IMR-90 (cell line): ENCODE measurements at regions not wholly inside any gene's neighbourhood (a gene's known extent, or its start where the extent isn't known, plus 50 kb on each side); places are given as distances from the start of the nearest gene placed in this dataset.

ENCODE experiments used
- ATAC-seq: fragments of 200-7000 bp; cut with Tn5 transposase; 2 replicates; pipeline ENCODE4 v1.9.1; 2020; ENCODE audit warnings: low read depth, mild to moderate bottlenecking, moderate library complexity
- BruUV-seq: library from RNA; stranded (reverse); fragments of 400-500 nt; replicated peaks from 2 replicates; lab custom pipeline; 2021; lab: Mats Ljungman, UMichigan
- CTCF ChIA-PET: fragments of 300-600 bp; formaldehyde crosslinking; extraction: SDS; loops from one replicate; lab custom pipeline; 2021; ENCODE audit warnings: antibody characterized with exemption; lab: Yijun Ruan, JAX
- POLR2A ChIA-PET: fragments of 300-600 bp; sonication (Branson Sonifier 250); formaldehyde crosslinking; loops from one replicate; lab custom pipeline; 2022; ENCODE audit warnings: antibody characterized with exemption; ENCODE audit not compliant: unreplicated experiment; lab: Charles Lee
- DNase-seq: peaks from one replicate; pipeline ENCODE4 v3.0.0; 2013
- H2AFZ ChIP-seq: replicated peaks from 2 replicates; pipeline ENCODE3; 2013; ENCODE audit warnings: low read length, mild to moderate bottlenecking; ENCODE audit not compliant: poor library complexity
- H2AK5ac ChIP-seq: 2 replicates; pipeline ENCODE4 v1.6.1; 2013; ENCODE audit warnings: low read depth, low read length, inconsistent platforms
- H2AK9ac ChIP-seq: replicated peaks from 2 replicates; pipeline ENCODE3; 2013; ENCODE audit warnings: mild to moderate bottlenecking, low read depth, low read length, moderate library complexity; ENCODE audit not compliant: poor library complexity
- H2BK120ac ChIP-seq: 2 replicates; pipeline ENCODE4 v1.6.1; 2013; ENCODE audit warnings: low read depth, low read length, inconsistent platforms
- H2BK15ac ChIP-seq: 3 replicates; pipeline ENCODE4 v1.6.1; 2013; ENCODE audit warnings: low read depth, low read length, inconsistent platforms
- H2BK20ac ChIP-seq: 2 replicates; pipeline ENCODE4 v1.6.1; 2013; ENCODE audit warnings: low read depth, mild to moderate bottlenecking, inconsistent platforms, low read length, moderate library complexity
- H2BK5ac ChIP-seq: 2 replicates; pipeline ENCODE4 v1.6.1; 2013; ENCODE audit warnings: mild to moderate bottlenecking, low read depth, low read length, inconsistent platforms; ENCODE audit not compliant: poor library complexity, severe bottlenecking
- H3K14ac ChIP-seq: replicated peaks from 2 replicates; pipeline ENCODE4 v1.6.1; 2013; ENCODE audit warnings: low read depth, low read length, inconsistent platforms
- H3K18ac ChIP-seq: 2 replicates; pipeline ENCODE4 v1.6.1; 2013; ENCODE audit warnings: low read depth, low read length, control low read depth
- H3K23ac ChIP-seq: 2 replicates; pipeline ENCODE4 v1.6.1; 2013; ENCODE audit warnings: low read depth, low read length, inconsistent platforms
- H3K27ac ChIP-seq: 2 replicates; pipeline ENCODE4 v1.5.1; 2013; ENCODE audit warnings: mild to moderate bottlenecking, control low read depth, low read length; ENCODE audit not compliant: insufficient read depth
- H3K27me3 ChIP-seq: 2 replicates; pipeline ENCODE4 v1.6.1; 2013; ENCODE audit warnings: low read length; ENCODE audit not compliant: control insufficient read depth, insufficient read depth
- H3K36me3 ChIP-seq: 2 replicates; pipeline ENCODE4 v1.6.1; 2013; ENCODE audit warnings: low read length, mixed read lengths; ENCODE audit not compliant: control insufficient read depth, insufficient read depth
- H3K4ac ChIP-seq: 2 replicates; pipeline ENCODE4 v1.6.1; 2013; ENCODE audit warnings: low read depth, low read length, inconsistent platforms
- H3K4me1 ChIP-seq: 2 replicates; pipeline ENCODE4 v1.6.1; 2013; ENCODE audit warnings: low read length, mixed read lengths; ENCODE audit not compliant: control insufficient read depth, insufficient read depth
- H3K4me2 ChIP-seq: 2 replicates; pipeline ENCODE4 v1.6.1; 2013; ENCODE audit warnings: low read depth, mild to moderate bottlenecking, control low read depth, low read length, moderate library complexity
- H3K4me3 ChIP-seq: 2 replicates; pipeline ENCODE4 v1.5.1; 2013; ENCODE audit warnings: low read depth, mild to moderate bottlenecking, control low read depth, low read length, moderate library complexity; ENCODE audit not compliant: insufficient read depth
- H3K56ac ChIP-seq: 2 replicates; pipeline ENCODE4 v1.6.1; 2013; ENCODE audit warnings: low read length, inconsistent platforms; ENCODE audit not compliant: insufficient read depth; ENCODE audit errors: extremely low read depth
- H3K79me1 ChIP-seq, 2 experiments: 2 replicates each; pipeline ENCODE4 v1.6.1; 2013; ENCODE audit warnings: low read length in 2 of 2, inconsistent platforms in 1 of 2, low read depth in 1 of 2
- H3K9ac ChIP-seq: 2 replicates; pipeline ENCODE4 v1.6.1; 2013; ENCODE audit warnings: low read depth, low read length, control low read depth
- H3K9me1 ChIP-seq: 2 replicates; pipeline ENCODE4 v1.6.1; 2013; ENCODE audit warnings: low read length, inconsistent platforms; ENCODE audit not compliant: insufficient read depth
- H3K9me3 ChIP-seq: 2 replicates; pipeline ENCODE4 v1.6.1; 2013; ENCODE audit warnings: low read length; ENCODE audit not compliant: control insufficient read depth, insufficient read depth
- H4K20me1 ChIP-seq: 2 replicates; pipeline ENCODE4 v1.6.1; 2013; ENCODE audit warnings: low read length, inconsistent platforms; ENCODE audit not compliant: insufficient read depth
- H4K5ac ChIP-seq: 2 replicates; pipeline ENCODE4 v1.6.1; 2013; ENCODE audit warnings: mild to moderate bottlenecking, low read depth, low read length, control low read depth
- H4K8ac ChIP-seq, 2 experiments: 2 replicates each; pipeline ENCODE4 v1.6.1; 2013; ENCODE audit warnings: low read depth in 2 of 2, low read length in 2 of 2, control low read depth in 1 of 2, inconsistent platforms in 1 of 2
- H4K91ac ChIP-seq: 2 replicates; pipeline ENCODE4 v1.6.1; 2013; ENCODE audit warnings: low read depth, low read length, inconsistent platforms; ENCODE audit not compliant: insufficient read depth
- BHLHE40 ChIP-seq: fragments of 150-350 bp; IDR thresholded peaks from 2 replicates; pipeline ENCODE4 v1.6.1; 2016; ENCODE audit warnings: mild to moderate bottlenecking, low read depth, low read length
- CEBPB ChIP-seq: IDR thresholded peaks from 2 replicates; pipeline ENCODE4 v1.6.1; 2012; ENCODE audit warnings: low read depth, low read length, improper control_type of control experiment
- ELK1 ChIP-seq: fragments of 150-350 bp; IDR thresholded peaks from 2 replicates; pipeline ENCODE4 v1.6.1; 2016; ENCODE audit warnings: low read depth, mild to moderate bottlenecking, low read length, moderate library complexity, borderline replicate concordance
- FOS ChIP-seq: fragments of 150-350 bp; IDR thresholded peaks from 2 replicates; pipeline ENCODE4 v1.6.1; 2016; ENCODE audit warnings: low read depth, low read length
- MAZ ChIP-seq: IDR thresholded peaks from 2 replicates; pipeline ENCODE4 v1.6.1; 2012; ENCODE audit warnings: low read depth, mild to moderate bottlenecking, low read length, improper control_type of control experiment, moderate library complexity, borderline replicate concordance
- NFE2L2 ChIP-seq: fragments of 150-350 bp; IDR thresholded peaks from 2 replicates; pipeline ENCODE4 v1.6.1; 2016; ENCODE audit warnings: low read depth, mild to moderate bottlenecking, low read length
- RFX5 ChIP-seq: IDR thresholded peaks from 2 replicates; pipeline ENCODE4 v1.8.0; 2012; ENCODE audit warnings: low read depth, mild to moderate bottlenecking, low read length, moderate library complexity
- USF2 ChIP-seq: fragments of 150-350 bp; IDR thresholded peaks from 2 replicates; pipeline ENCODE4 v1.6.1; 2017; ENCODE audit warnings: mild to moderate bottlenecking, antibody characterized with exemption, low read length, low read depth
- WGBS, 2 experiments: methylation state at CpG; one replicate each; pipeline versions ENCODE4 v1.1.5 to v1.1.7; 2013; ENCODE audit warnings: missing lambda C conversion rate in 2 of 2; ENCODE audit not compliant: insufficient read length in 1 of 2; ENCODE audit errors: extremely low coverage in 2 of 2; 5-methylcytosine and 5-hydroxymethylcytosine counted together
- dilution Hi-C: fragments of 300-500 bp; cut with HindIII; formaldehyde crosslinking; loops from one replicate; pipeline ENCODE4 v1.14.3; 2018; ENCODE audit warnings: low sequenced_read_pairs; ENCODE audit not compliant: unreplicated experiment
- in situ Hi-C: fragments of 300-500 bp; cut with MboI; formaldehyde crosslinking; loops from 3 replicates; pipeline ENCODE4 v1.14.3; 2019; ENCODE audit warnings: low sequenced_read_pairs, inconsistent platforms, mixed read lengths
- intact Hi-C: fragments of 100-400 bp; cut with micrococcal nuclease; formaldehyde crosslinking; loops from 2 replicates; pipeline ENCODE4 v1.10.0; 2022

- Histone ChIP-seq H2BK20ac (peak overlapping the region; percentile 32; the same call in 1 of the 2 replicates), H3K4ac (no peak overlapping the region), H2AK5ac (no peak overlapping the region), H4K5ac (no peak overlapping the region), H3K9ac (no peak overlapping the region), H3K4me3 (no peak overlapping the region), H3K36me3 (no peaks in the 10 kb centered on the region), H3K79me1 (no peaks in the 10 kb centered on the region), H3K9me3 (no peaks in the 10 kb centered on the region), H3K27ac (no peak overlapping the region), H2AFZ (no peak overlapping the region), H3K4me2 (no peak overlapping the region), H3K56ac (no peak overlapping the region), H4K91ac (no peak overlapping the region), H3K9me1 (no peaks in the 10 kb centered on the region), H2AK9ac (no peak overlapping the region), H2BK120ac (no peak overlapping the region), H2BK15ac (no peak overlapping the region), H4K20me1 (no peaks in the 10 kb centered on the region), H2BK5ac (no peak overlapping the region), H3K23ac (no peak overlapping the region), H4K8ac (no peak overlapping the region), H3K14ac (no peak overlapping the region), H3K4me1 (peaks cover 2% of the 10 kb centered on the region; the same call in 1 of the 2 replicates), H3K18ac (no peak overlapping the region), H3K27me3 (no peaks in the 10 kb centered on the region)
- intact Hi-C loops (no loop called here), dilution Hi-C loops (no loop called here), in situ Hi-C loops (no loop called here)
- ChIA-PET POLR2A (no interaction called here), CTCF (no interaction called here)
- peak; percentile 51 for ATAC-seq
- BruUV-seq = no TSS peak
- no peak for TF ChIP-seq USF2
- peak; percentile 68 for TF ChIP-seq FOS
- TF ChIP-seq CEBPB = peak; percentile 86
- peak; percentile 48; the same call in 1 of the 2 replicates for TF ChIP-seq NFE2L2
- TF ChIP-seq MAZ = 0 out of 2 replicates have a peak, but pooled peaks have one; percentile 27
- no peak for TF ChIP-seq ELK1
- TF ChIP-seq RFX5 = no peak
- TF ChIP-seq BHLHE40 = no peak
- peak; percentile 91 for DNase-seq
- no CpG with 5 or more reads among the region's 3 CpGs for WGBS, 2 experiments
Observed at GRCh38 chrX:22365460-22365859, 92.7 kb downstream of the CBLL2 start.
